T-helper 2 cell treated with Interferon-gamma antibody and Interleukin-4, amounts not matched to agents 5 μg/mL and 100 μg/mL, for 36 hours (primary cell): ENCODE measurements at regions not wholly inside any gene's neighbourhood (a gene's known extent, or its start where the extent isn't known, plus 50 kb on each side); places are given as distances from the start of the nearest gene placed in this dataset.
A peak's percentile ranks its signal among the peaks of the same experiment; 100 is the strongest.

Source experiments
- DNase-seq: peaks from one replicate; pipeline ENCODE4 v3.0.0; 2021; ENCODE audit warnings: low spot score
- H3K27ac Mint-ChIP-seq: one replicate; pipeline ENCODE4 v1.8.0; 2021; ENCODE audit warnings: mild to moderate bottlenecking, mixed read lengths
- H3K27me3 Mint-ChIP-seq: one replicate; pipeline ENCODE4 v1.8.0; 2021; ENCODE audit warnings: low read depth, mixed read lengths
- H3K36me3 Mint-ChIP-seq: one replicate; pipeline ENCODE4 v1.8.0; 2021; ENCODE audit warnings: low read depth, mixed read lengths
- H3K4me1 Mint-ChIP-seq: one replicate; pipeline ENCODE4 v1.8.0; 2021; ENCODE audit warnings: low read depth, mixed read lengths
- H3K4me3 Mint-ChIP-seq: one replicate; pipeline ENCODE4 v1.8.0; 2022; ENCODE audit warnings: mild to moderate bottlenecking, moderate library complexity, mixed read lengths
- H3K9me3 Mint-ChIP-seq: one replicate; pipeline ENCODE4 v1.8.0; 2021; ENCODE audit warnings: mixed read lengths

- no peak for DNase-seq
- peaks cover 3% of the 10 kb centered on the region for H3K9me3 Mint-ChIP-seq
- H3K36me3 Mint-ChIP-seq, result peaks cover 11% of the 10 kb centered on the region
- H3K27me3 Mint-ChIP-seq, result no peaks in the 10 kb centered on the region
- no peak overlapping the region for H3K27ac Mint-ChIP-seq
- peaks cover 27% of the 10 kb centered on the region for H3K4me1 Mint-ChIP-seq
- no peak overlapping the region for H3K4me3 Mint-ChIP-seq
Observed at GRCh38 chr2:181374781-181375675, 82.2 kb upstream of the ITGA4 start.

GRCh38 chr2:181376442-181376841, 80.7 kb upstream of the ITGA4 start:
- Mint-ChIP-seq H3K36me3 (peaks cover 13% of the 10 kb centered on the region), H3K9me3 (peaks cover 3% of the 10 kb centered on the region), H3K27me3 (no peaks in the 10 kb centered on the region), H3K4me1 (peaks cover 21% of the 10 kb centered on the region), H3K27ac (no peak overlapping the region), H3K4me3 (no peak overlapping the region)
- no peak for DNase-seq

- peaks cover 3% of the 10 kb centered on the region for H3K9me3 Mint-ChIP-seq
- H3K4me3 Mint-ChIP-seq, result no peak overlapping the region
- no peaks in the 10 kb centered on the region for H3K27me3 Mint-ChIP-seq
- peaks cover 13% of the 10 kb centered on the region for H3K36me3 Mint-ChIP-seq
- DNase-seq, result no peak
- peaks cover 15% of the 10 kb centered on the region for H3K4me1 Mint-ChIP-seq
- no peak overlapping the region for H3K27ac Mint-ChIP-seq
Observed at GRCh38 chr2:181376999-181377398, 80.2 kb upstream of the ITGA4 start.

GRCh38 chr2:181378491-181378890, 78.7 kb upstream of the ITGA4 start:
- peaks cover 3% of the 10 kb centered on the region for H3K9me3 Mint-ChIP-seq
- no peak overlapping the region for H3K27ac Mint-ChIP-seq
- H3K27me3 Mint-ChIP-seq, result no peaks in the 10 kb centered on the region
- no peak for DNase-seq
- H3K36me3 Mint-ChIP-seq, result peaks cover 15% of the 10 kb centered on the region
- no peak overlapping the region for H3K4me3 Mint-ChIP-seq
- H3K4me1 Mint-ChIP-seq, result peaks cover 8% of the 10 kb centered on the region

GRCh38 chr2:181380581-181380980, 76.6 kb upstream of the ITGA4 start:
- H3K36me3 Mint-ChIP-seq, result peaks cover 28% of the 10 kb centered on the region
- no peak overlapping the region for H3K27ac Mint-ChIP-seq
- H3K9me3 Mint-ChIP-seq, result peaks cover 18% of the 10 kb centered on the region
- no peaks in the 10 kb centered on the region for H3K27me3 Mint-ChIP-seq
- H3K4me3 Mint-ChIP-seq, result no peak overlapping the region
- DNase-seq, result no peak
- peaks cover 7% of the 10 kb centered on the region for H3K4me1 Mint-ChIP-seq

DNA sequence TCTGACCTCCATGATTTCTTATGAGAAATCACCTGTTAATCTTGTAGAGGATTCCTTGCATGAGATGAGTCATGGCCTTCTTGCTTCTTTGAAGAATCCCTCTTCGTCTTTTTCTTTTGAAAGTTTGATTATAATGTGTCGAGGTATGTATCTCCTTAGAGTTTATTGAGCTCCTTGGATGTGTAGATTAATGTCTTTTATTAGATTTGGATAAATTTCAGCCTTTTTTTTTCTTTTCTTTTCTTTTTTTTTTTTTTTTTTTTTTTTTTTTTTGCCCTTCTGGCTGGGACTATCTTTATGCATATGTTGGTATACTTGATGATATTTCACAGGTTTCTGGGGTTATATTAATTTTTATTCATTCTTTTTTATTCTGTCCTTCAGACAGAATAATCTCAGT, 72.3 kb upstream of the ITGA4 start:
- H3K4me3 Mint-ChIP-seq, result no peak overlapping the region
- no peaks in the 10 kb centered on the region for H3K27me3 Mint-ChIP-seq
- peaks cover 25% of the 10 kb centered on the region for H3K36me3 Mint-ChIP-seq
- peaks cover 15% of the 10 kb centered on the region for H3K9me3 Mint-ChIP-seq
- H3K4me1 Mint-ChIP-seq, result peaks cover 2% of the 10 kb centered on the region
- DNase-seq, result no peak
- H3K27ac Mint-ChIP-seq, result no peak overlapping the region

- peaks cover 9% of the 10 kb centered on the region for H3K9me3 Mint-ChIP-seq
- no peak for DNase-seq
- H3K27ac Mint-ChIP-seq, result no peak overlapping the region
- H3K4me3 Mint-ChIP-seq, result no peak overlapping the region
- peaks cover 10% of the 10 kb centered on the region for H3K4me1 Mint-ChIP-seq
- H3K36me3 Mint-ChIP-seq, result peaks cover 18% of the 10 kb centered on the region
- no peaks in the 10 kb centered on the region for H3K27me3 Mint-ChIP-seq
Observed at GRCh38 chr2:181389524-181389923, 67.7 kb upstream of the ITGA4 start.

DNA sequence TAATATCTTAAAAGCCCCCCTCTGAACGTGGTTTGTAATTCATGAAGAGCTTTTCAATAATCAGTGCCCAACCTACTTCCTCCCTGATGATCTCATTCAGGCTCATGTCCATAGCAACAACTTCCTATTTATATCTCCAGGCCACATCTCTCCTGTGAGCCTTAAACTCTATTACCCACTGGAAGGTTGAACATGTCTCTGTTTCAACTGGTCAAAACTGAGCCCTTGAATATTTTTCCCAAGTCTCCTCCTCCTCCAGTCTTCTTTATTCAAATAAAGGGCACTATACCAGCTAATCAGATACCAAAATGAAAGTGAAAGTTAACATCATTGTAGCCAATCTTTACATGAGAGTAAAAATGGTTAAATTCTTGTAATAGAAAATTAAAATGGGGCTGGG, 63.7 kb upstream of the ITGA4 start:
- DNase-seq, result no peak
- Mint-ChIP-seq H3K27ac (peak overlapping the region; percentile 82), H3K36me3 (peaks cover 14% of the 10 kb centered on the region), H3K4me1 (peaks cover 29% of the 10 kb centered on the region), H3K9me3 (no peaks in the 10 kb centered on the region), H3K4me3 (peak overlapping the region; percentile 60), H3K27me3 (no peaks in the 10 kb centered on the region)

GRCh38 chr2:181394741-181395437, 62.3 kb upstream of the ITGA4 start:
- no peaks in the 10 kb centered on the region for H3K27me3 Mint-ChIP-seq
- H3K4me1 Mint-ChIP-seq, result peaks cover 33% of the 10 kb centered on the region
- no peak for DNase-seq
- H3K9me3 Mint-ChIP-seq, result no peaks in the 10 kb centered on the region
- H3K36me3 Mint-ChIP-seq, result peaks cover 14% of the 10 kb centered on the region
- H3K27ac Mint-ChIP-seq, result peak overlapping the region; percentile 80
- H3K4me3 Mint-ChIP-seq, result peak overlapping the region; percentile 20

- H3K27ac Mint-ChIP-seq, result peak overlapping the region; percentile 80
- no peaks in the 10 kb centered on the region for H3K27me3 Mint-ChIP-seq
- no peak for DNase-seq
- H3K36me3 Mint-ChIP-seq, result peaks cover 14% of the 10 kb centered on the region
- peak overlapping the region; percentile 20 for H3K4me3 Mint-ChIP-seq
- peaks cover 33% of the 10 kb centered on the region for H3K4me1 Mint-ChIP-seq
- no peaks in the 10 kb centered on the region for H3K9me3 Mint-ChIP-seq
Observed at GRCh38 chr2:181395851-181396250, 61.3 kb upstream of the ITGA4 start.

DNA sequence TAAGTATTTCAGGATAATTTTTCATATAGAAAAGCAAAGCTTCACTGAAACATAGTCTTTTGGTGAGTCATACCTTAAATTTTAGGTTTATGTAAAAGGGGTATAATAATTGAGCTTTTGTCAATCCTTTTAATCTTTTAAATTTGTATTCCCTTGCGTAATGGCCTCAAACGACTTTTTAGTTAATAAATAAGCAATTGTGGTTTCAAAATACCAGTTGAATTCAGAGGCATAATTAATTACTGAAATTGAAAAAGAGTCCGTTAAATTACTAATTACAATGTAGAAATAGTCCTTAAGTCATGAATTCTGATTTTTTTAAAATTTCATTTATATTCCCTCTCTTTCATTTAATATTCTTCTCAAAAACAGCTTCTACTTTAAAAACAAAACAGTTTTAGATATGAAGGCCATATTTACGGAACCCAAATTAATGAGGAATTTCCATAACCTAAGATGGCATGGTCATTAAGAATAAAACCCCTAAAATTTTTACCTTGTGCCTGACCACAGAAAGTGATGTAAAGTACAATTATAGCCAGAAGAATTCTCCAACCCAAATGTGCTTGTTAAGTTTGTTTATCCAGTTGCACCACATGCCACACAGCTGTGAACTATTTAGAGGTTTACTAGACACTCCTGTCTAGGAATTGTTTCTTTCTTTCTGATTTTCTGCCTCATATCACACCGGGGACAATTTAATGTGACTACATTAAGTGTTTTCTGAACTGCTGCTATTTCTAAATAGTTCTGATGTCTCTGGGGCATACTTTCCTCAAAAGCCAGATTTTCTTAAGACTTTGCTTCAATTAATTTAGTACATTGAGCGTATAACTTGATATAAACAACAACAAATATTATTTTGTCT, 60.7 kb upstream of the ITGA4 start:
- Mint-ChIP-seq H3K4me1 (peaks cover 33% of the 10 kb centered on the region), H3K4me3 (no peak overlapping the region), H3K27me3 (no peaks in the 10 kb centered on the region), H3K9me3 (no peaks in the 10 kb centered on the region), H3K36me3 (peaks cover 14% of the 10 kb centered on the region), H3K27ac (no peak overlapping the region)
- DNase-seq, result no peak

GRCh38 chr2:181397331-181397730, 59.9 kb upstream of the ITGA4 start:
- Mint-ChIP-seq H3K4me3 (no peak overlapping the region), H3K36me3 (peaks cover 11% of the 10 kb centered on the region), H3K9me3 (no peaks in the 10 kb centered on the region), H3K4me1 (peaks cover 31% of the 10 kb centered on the region), H3K27me3 (no peaks in the 10 kb centered on the region), H3K27ac (no peak overlapping the region)
- DNase-seq, result no peak

- Mint-ChIP-seq H3K9me3 (no peaks in the 10 kb centered on the region), H3K27me3 (no peaks in the 10 kb centered on the region), H3K36me3 (peaks cover 15% of the 10 kb centered on the region), H3K4me3 (no peak overlapping the region), H3K4me1 (peaks cover 31% of the 10 kb centered on the region), H3K27ac (no peak overlapping the region)
- no peak for DNase-seq
Observed at GRCh38 chr2:181398000-181398399, 59.2 kb upstream of the ITGA4 start.

DNA sequence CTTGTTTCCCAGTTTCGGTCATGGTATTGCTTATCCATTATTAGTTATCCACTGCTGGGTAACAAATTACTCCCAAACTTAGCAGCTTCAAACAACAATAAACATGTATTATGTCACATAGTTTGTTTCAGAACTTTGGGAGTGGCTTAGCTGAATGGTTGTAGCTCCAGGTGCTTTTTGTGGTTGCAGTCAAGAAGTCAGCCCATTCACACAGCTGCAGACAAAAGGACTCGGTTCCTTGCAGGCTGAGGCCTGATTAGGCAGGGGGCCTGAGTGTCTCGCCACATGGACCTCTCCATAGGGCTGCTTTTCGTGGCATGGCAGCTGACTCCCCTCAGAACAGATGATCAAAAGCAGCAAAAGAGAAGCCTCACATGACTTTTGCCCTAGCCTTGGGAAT, 58.2 kb upstream of the ITGA4 start:
- H3K27me3 Mint-ChIP-seq, result no peaks in the 10 kb centered on the region
- H3K9me3 Mint-ChIP-seq, result no peaks in the 10 kb centered on the region
- H3K36me3 Mint-ChIP-seq, result peaks cover 16% of the 10 kb centered on the region
- H3K4me1 Mint-ChIP-seq, result peaks cover 25% of the 10 kb centered on the region
- DNase-seq, result no peak
- H3K4me3 Mint-ChIP-seq, result no peak overlapping the region
- H3K27ac Mint-ChIP-seq, result no peak overlapping the region
